Astrocyte (in vitro differentiated cells and primary cell): ENCODE measurements at regions not wholly inside any gene's neighbourhood (a gene's known extent, or its start where the extent isn't known, plus 50 kb on each side); places are given as distances from the start of the nearest gene placed in this dataset.

Source experiments
- DNase-seq: peaks from one replicate; pipeline ENCODE4 v3.0.0-alpha.2; 2010; ENCODE audit warnings: low read depth
- FAIRE-seq: peaks from 2 replicates; lab custom pipeline; 2011; peaks lifted over from hg19 to GRCh38; lab: Jason Lieb, UNC
- H2AFZ ChIP-seq: 2 replicates; pipeline ENCODE4 v1.6.0; 2012; ENCODE audit warnings: low read depth, low read length, inconsistent platforms
- H3K27ac ChIP-seq: 2 replicates; pipeline ENCODE4 v1.5.1; 2011; ENCODE audit warnings: low read depth, low read length, inconsistent platforms
- H3K27me3 ChIP-seq: 2 replicates; pipeline ENCODE4 v1.6.0; 2011; ENCODE audit warnings: low read length, inconsistent platforms; ENCODE audit not compliant: insufficient read depth
- H3K36me3 ChIP-seq: 2 replicates; pipeline ENCODE4 v1.5.1; 2011; ENCODE audit warnings: low read length, inconsistent platforms; ENCODE audit not compliant: insufficient read depth
- H3K4me1 ChIP-seq: 2 replicates; pipeline ENCODE4 v1.5.1; 2011; ENCODE audit warnings: low read length, inconsistent platforms; ENCODE audit not compliant: insufficient read depth
- H3K4me2 ChIP-seq: 2 replicates; pipeline ENCODE4 v1.6.0; 2012; ENCODE audit warnings: low read length, inconsistent platforms
- H3K4me3 ChIP-seq: 2 replicates; pipeline ENCODE4 v1.5.1; 2011; ENCODE audit warnings: low read depth, mild to moderate bottlenecking, low read length, inconsistent platforms; ENCODE audit not compliant: insufficient read depth
- H3K79me2 ChIP-seq: 2 replicates; pipeline ENCODE4 v1.6.0; 2012; ENCODE audit warnings: mild to moderate bottlenecking, low read length, inconsistent platforms; ENCODE audit not compliant: insufficient read depth
- H3K9ac ChIP-seq: 2 replicates; pipeline ENCODE4 v1.6.0; 2012; ENCODE audit warnings: mild to moderate bottlenecking, low read length, inconsistent platforms
- H3K9me3 ChIP-seq: 2 replicates; pipeline ENCODE4 v1.5.1; 2012; ENCODE audit warnings: low read depth, mild to moderate bottlenecking, low read length, inconsistent platforms; ENCODE audit not compliant: insufficient read depth
- H4K20me1 ChIP-seq: 2 replicates; pipeline ENCODE4 v1.6.0; 2012; ENCODE audit warnings: low read length, inconsistent platforms; ENCODE audit not compliant: insufficient read depth
- H3K27ac Mint-ChIP-seq: one replicate; pipeline ENCODE4 v1.8.0; 2021; ENCODE audit warnings: mild to moderate bottlenecking, mixed read lengths; ENCODE audit not compliant: unreplicated experiment
- H3K27me3 Mint-ChIP-seq: one replicate; pipeline ENCODE4 v1.8.0; 2021; ENCODE audit warnings: low read depth, mixed read lengths; ENCODE audit not compliant: unreplicated experiment
- H3K36me3 Mint-ChIP-seq: one replicate; pipeline ENCODE4 v1.8.0; 2021; ENCODE audit warnings: low read depth, mixed read lengths; ENCODE audit not compliant: unreplicated experiment
- H3K4me1 Mint-ChIP-seq: one replicate; pipeline ENCODE4 v1.8.0; 2021; ENCODE audit warnings: low read depth, mixed read lengths; ENCODE audit not compliant: unreplicated experiment
- H3K4me3 Mint-ChIP-seq: one replicate; pipeline ENCODE4 v1.8.0; 2021; ENCODE audit warnings: mild to moderate bottlenecking, moderate library complexity, mixed read lengths; ENCODE audit not compliant: unreplicated experiment
- H3K9me3 Mint-ChIP-seq: one replicate; pipeline ENCODE4 v1.8.0; 2021; ENCODE audit warnings: mild to moderate bottlenecking, mixed read lengths; ENCODE audit not compliant: unreplicated experiment
- EZH2 ChIP-seq: IDR thresholded peaks from 2 replicates; pipeline ENCODE4 v1.6.1; 2012; ENCODE audit warnings: mild to moderate bottlenecking, low read length, inconsistent platforms; ENCODE audit not compliant: insufficient read depth
- TF ChIP-seq, protein P1 (sequence below): IDR thresholded peaks from 2 replicates; pipeline ENCODE4 v1.5.1; 2011; ENCODE audit warnings: low read depth, mild to moderate bottlenecking, inconsistent platforms, low read length, moderate library complexity; ENCODE audit not compliant: insufficient read depth

DNA sequence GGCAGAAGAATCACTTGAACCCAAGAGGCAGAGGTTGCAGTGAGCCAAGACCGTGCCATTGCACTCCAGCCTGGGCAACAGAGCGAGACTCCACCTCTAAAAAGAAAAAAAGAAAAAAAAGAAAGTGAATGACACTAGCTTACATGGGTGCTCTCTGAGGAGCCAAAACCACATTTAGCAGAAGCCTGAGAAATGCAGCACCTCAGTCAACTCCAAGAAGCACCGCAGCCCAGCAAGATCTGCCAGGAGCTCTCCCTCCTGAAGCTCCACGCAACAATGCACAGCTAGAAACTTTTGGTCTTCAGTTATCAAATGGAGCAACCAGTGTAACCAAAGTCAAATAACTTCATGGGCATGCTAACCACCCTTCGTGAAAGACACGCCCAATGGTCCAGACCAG is 229.1 kb downstream of the SETD4 start:
- DNase-seq (no peak), FAIRE-seq (no peak)
- Mint-ChIP-seq H3K9me3 (no peaks in the 10 kb centered on the region), H3K36me3 (no peaks in the 10 kb centered on the region), H3K4me1 (peaks cover 3% of the 10 kb centered on the region), H3K27me3 (peaks cover 15% of the 10 kb centered on the region), H3K27ac (no peak overlapping the region), H3K4me3 (no peak overlapping the region)
- no peak overlapping the region for H3K27ac ChIP-seq
- no peak overlapping the region for H3K9ac ChIP-seq
- peaks cover 5% of the 10 kb centered on the region for H3K27me3 ChIP-seq
- no peak for TF ChIP-seq EZH2
- TF ChIP-seq, protein P1, sequence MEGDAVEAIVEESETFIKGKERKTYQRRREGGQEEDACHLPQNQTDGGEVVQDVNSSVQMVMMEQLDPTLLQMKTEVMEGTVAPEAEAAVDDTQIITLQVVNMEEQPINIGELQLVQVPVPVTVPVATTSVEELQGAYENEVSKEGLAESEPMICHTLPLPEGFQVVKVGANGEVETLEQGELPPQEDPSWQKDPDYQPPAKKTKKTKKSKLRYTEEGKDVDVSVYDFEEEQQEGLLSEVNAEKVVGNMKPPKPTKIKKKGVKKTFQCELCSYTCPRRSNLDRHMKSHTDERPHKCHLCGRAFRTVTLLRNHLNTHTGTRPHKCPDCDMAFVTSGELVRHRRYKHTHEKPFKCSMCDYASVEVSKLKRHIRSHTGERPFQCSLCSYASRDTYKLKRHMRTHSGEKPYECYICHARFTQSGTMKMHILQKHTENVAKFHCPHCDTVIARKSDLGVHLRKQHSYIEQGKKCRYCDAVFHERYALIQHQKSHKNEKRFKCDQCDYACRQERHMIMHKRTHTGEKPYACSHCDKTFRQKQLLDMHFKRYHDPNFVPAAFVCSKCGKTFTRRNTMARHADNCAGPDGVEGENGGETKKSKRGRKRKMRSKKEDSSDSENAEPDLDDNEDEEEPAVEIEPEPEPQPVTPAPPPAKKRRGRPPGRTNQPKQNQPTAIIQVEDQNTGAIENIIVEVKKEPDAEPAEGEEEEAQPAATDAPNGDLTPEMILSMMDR = no peak
- no peaks in the 10 kb centered on the region for H3K9me3 ChIP-seq
- H2AFZ ChIP-seq = no peak overlapping the region
- H3K36me3 ChIP-seq = no peaks in the 10 kb centered on the region
- H3K79me2 ChIP-seq = no peaks in the 10 kb centered on the region
- H3K4me3 ChIP-seq = no peak overlapping the region
- H3K4me2 ChIP-seq = no peak overlapping the region
- no peaks in the 10 kb centered on the region for H3K4me1 ChIP-seq
- no peaks in the 10 kb centered on the region for H4K20me1 ChIP-seq

DNA sequence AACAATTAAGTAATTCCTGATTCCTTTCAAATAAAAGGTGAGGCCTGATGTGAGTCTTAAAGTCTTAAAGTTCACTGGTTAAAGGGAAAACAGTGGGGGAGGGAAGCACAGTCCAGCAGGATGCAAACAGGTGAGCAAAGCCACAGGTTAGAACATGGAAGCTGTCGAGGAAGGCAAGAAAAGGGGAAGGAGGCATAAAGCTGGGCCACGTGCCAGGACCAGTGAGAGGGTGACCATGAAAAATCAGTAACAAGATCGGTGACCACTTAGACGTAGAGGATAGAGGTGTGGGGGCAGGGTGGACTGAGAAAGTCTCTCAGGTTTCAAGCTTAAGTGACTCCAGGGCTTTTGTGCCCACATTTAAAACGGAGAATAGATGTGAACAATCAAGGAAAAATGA is 231.3 kb downstream of the SETD4 start:
- no peak for FAIRE-seq
- no peak for TF ChIP-seq EZH2
- TF ChIP-seq, protein P1 = no peak

DNA sequence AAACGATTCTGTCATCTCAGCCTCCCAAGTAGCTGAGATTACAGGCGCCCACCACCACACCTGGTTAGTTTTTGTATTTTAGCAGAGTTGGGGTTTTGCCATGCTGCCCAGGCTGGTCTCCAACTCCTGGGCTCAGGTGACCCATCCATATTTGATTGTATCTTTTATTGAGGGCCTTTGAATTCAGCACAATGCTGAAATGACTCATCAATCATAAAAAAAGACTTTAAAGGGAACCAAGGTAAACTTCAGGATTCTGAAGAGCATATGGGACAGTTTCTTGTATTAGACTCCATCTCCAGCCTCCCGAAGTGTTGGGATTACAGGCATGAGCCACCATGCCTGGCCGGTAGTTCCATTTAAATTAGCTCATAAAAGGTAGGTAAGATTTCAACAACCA is 232.2 kb downstream of the SETD4 start:
- no peak overlapping the region for H2AFZ ChIP-seq
- no peaks in the 10 kb centered on the region for H4K20me1 ChIP-seq
- no peaks in the 10 kb centered on the region for H3K36me3 Mint-ChIP-seq
- no peak overlapping the region for H3K27ac Mint-ChIP-seq
- H3K4me1 ChIP-seq = no peaks in the 10 kb centered on the region
- H3K4me2 ChIP-seq = no peak overlapping the region
- H3K36me3 ChIP-seq = no peaks in the 10 kb centered on the region
- no peak for DNase-seq
- peaks cover 9% of the 10 kb centered on the region for H3K27me3 Mint-ChIP-seq
- TF ChIP-seq, protein P1 = no peak
- no peak for TF ChIP-seq EZH2
- H3K9ac ChIP-seq = no peak overlapping the region
- H3K4me1 Mint-ChIP-seq = no peaks in the 10 kb centered on the region
- H3K27ac ChIP-seq = no peak overlapping the region
- no peak for FAIRE-seq
- H3K4me3 ChIP-seq = no peak overlapping the region
- H3K9me3 Mint-ChIP-seq = peaks cover 7% of the 10 kb centered on the region
- no peaks in the 10 kb centered on the region for H3K79me2 ChIP-seq
- H3K27me3 ChIP-seq = peaks cover 5% of the 10 kb centered on the region
- no peaks in the 10 kb centered on the region for H3K9me3 ChIP-seq
- no peak overlapping the region for H3K4me3 Mint-ChIP-seq

More for the DNA sequence above, 231.3 kb downstream of the SETD4 start:
- Histone ChIP-seq H3K4me1 (no peaks in the 10 kb centered on the region), H3K79me2 (no peaks in the 10 kb centered on the region), H2AFZ (no peak overlapping the region), H3K4me3 (no peak overlapping the region), H3K27ac (no peak overlapping the region), H3K27me3 (peaks cover 5% of the 10 kb centered on the region), H3K36me3 (no peaks in the 10 kb centered on the region), H3K4me2 (no peak overlapping the region), H3K9ac (no peak overlapping the region), H4K20me1 (no peaks in the 10 kb centered on the region), H3K9me3 (no peaks in the 10 kb centered on the region)
- no peak overlapping the region for H3K4me3 Mint-ChIP-seq
- H3K27me3 Mint-ChIP-seq = peaks cover 9% of the 10 kb centered on the region
- no peaks in the 10 kb centered on the region for H3K36me3 Mint-ChIP-seq
- no peak for DNase-seq
- no peak overlapping the region for H3K27ac Mint-ChIP-seq
- H3K4me1 Mint-ChIP-seq = peaks cover 2% of the 10 kb centered on the region
- H3K9me3 Mint-ChIP-seq = no peaks in the 10 kb centered on the region
